ENCODE measurements at regions not wholly inside any gene's neighbourhood (a gene's known extent, or its start where the extent isn't known, plus 50 kb on each side); places are given as distances from the start of the nearest gene placed in this dataset.

DNA sequence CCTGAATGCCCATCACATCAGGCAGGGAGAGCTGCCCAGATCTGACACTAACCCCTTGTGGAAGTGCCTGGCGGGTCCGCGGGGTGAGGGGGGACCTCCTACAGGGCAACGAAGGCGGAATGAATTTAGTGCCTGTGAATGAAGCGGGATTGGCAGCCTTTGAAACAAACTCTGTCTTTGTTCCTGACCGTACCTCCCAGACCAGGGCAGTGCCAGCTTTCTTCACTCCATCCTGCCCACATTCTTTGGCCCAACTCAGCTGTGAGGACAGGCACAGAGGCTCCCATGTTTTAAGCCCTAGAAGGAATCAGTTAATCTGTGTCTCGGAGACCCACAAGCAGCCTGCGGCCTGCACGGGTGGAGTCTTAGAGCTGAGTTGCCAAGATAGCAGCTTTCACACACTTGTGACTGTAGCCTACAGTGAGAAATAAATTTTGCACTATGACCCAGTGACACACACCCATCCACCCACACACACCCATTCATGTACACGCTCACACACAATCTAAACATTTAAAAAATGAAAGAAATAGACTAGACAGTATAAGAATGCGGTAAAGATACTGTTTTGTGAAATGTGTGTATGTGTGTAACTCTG is 60.1 kb upstream of the USP24 start:
- no peak overlapping the region for H3K4me3 Mint-ChIP-seq
- no peak for ATAC-seq (replicated peaks in 1 of 4)
- Histone ChIP-seq H3K4me3 (ENCODE audit: control insufficient read depth in 1 of 2, extremely low read depth in 1 of 2, low read length in 1 of 2) (no peak overlapping the region), H3K4me1 (ENCODE audit: control insufficient read depth in 1 of 2, extremely low read depth in 1 of 2, insufficient read depth in 2 of 2, low read length in 2 of 2) (peaks cover 0 to 5% of the 10 kb centered on the region in 2 experiments), H3K9me3 (no peaks in the 10 kb centered on the region), H3K27ac (ENCODE audit: low read length) (no peak overlapping the region), H3K27me3 (replicated peaks in 1 of 2; ENCODE audit: control insufficient read depth in 2 of 2, extremely low read depth in 1 of 2, insufficient read depth in 2 of 2, low read length in 1 of 2) (peaks cover 0 to 6% of the 10 kb centered on the region in 2 experiments), H3K36me3 (ENCODE audit: control insufficient read depth in 2 of 2, extremely low read depth in 1 of 2, insufficient read depth in 1 of 2, low read length in 1 of 2) (no peaks in the 10 kb centered on the region)
- DNase-seq = no peak
- POLR2A ChIA-PET = no interaction called here
- CTCF ChIA-PET = interaction anchor here in 1 of 2 donors (1.4 kb wide), 1 partner anchor 135 kb away, joined by 3 read pairs; no protein-coding TSS in a partner anchor
- no peak overlapping the region for H3K27ac Mint-ChIP-seq
- no peaks in the 10 kb centered on the region for H3K9me3 Mint-ChIP-seq
- H3K4me1 Mint-ChIP-seq = peaks cover 3 to 10% (median 6%) of the 10 kb centered on the region in 3 donors
- no peaks in the 10 kb centered on the region for H3K27me3 Mint-ChIP-seq
- 90% methylated on average over 9 of the region's 12 CpGs for WGBS (ENCODE audit: insufficient coverage)
- H3K36me3 Mint-ChIP-seq = no peaks in the 10 kb centered on the region

- ATAC-seq (replicated peaks in 1 of 4) = no peak
- no peak for DNase-seq
- peaks cover 3 to 9% (median 6%) of the 10 kb centered on the region in 3 donors for H3K4me1 Mint-ChIP-seq
- no peaks in the 10 kb centered on the region for H3K36me3 Mint-ChIP-seq
- Histone ChIP-seq H3K4me3 (ENCODE audit: control insufficient read depth in 1 of 2, extremely low read depth in 1 of 2, low read length in 1 of 2) (no peak overlapping the region), H3K36me3 (ENCODE audit: control insufficient read depth in 2 of 2, extremely low read depth in 1 of 2, insufficient read depth in 1 of 2, low read length in 1 of 2) (no peaks in the 10 kb centered on the region), H3K9me3 (no peaks in the 10 kb centered on the region), H3K27ac (ENCODE audit: low read length) (no peak overlapping the region), H3K4me1 (ENCODE audit: control insufficient read depth in 1 of 2, extremely low read depth in 1 of 2, insufficient read depth in 2 of 2, low read length in 2 of 2) (peaks cover 0 to 5% of the 10 kb centered on the region in 2 experiments), H3K27me3 (replicated peaks in 1 of 2; ENCODE audit: control insufficient read depth in 2 of 2, extremely low read depth in 1 of 2, insufficient read depth in 2 of 2, low read length in 1 of 2) (peaks cover 0 to 6% of the 10 kb centered on the region in 2 experiments)
- ChIA-PET CTCF (interaction anchor here in 1 of 2 donors (0.7 kb wide), 1 partner anchor 129 kb away, joined by 3 read pairs; no protein-coding TSS in a partner anchor), POLR2A (interaction anchor here in 1 of 2 donors (0.7 kb wide), 1 partner anchor 98 kb away, joined by 3 read pairs; no protein-coding TSS in a partner anchor)
- WGBS (ENCODE audit: insufficient coverage) = 77% methylated on average over 4 of the region's 4 CpGs
- peaks cover 0 to 5% (median 0%) of the 10 kb centered on the region in 3 donors for H3K9me3 Mint-ChIP-seq
- no peaks in the 10 kb centered on the region for H3K27me3 Mint-ChIP-seq
- no peak overlapping the region for H3K27ac Mint-ChIP-seq
- H3K4me3 Mint-ChIP-seq = no peak overlapping the region
Measured at GRCh38 chr1:55272994-55273393, 57.8 kb upstream of the USP24 start.
